ENCODE measurements at regions not wholly inside any gene's neighbourhood (a gene's known extent, or its start where the extent isn't known, plus 50 kb on each side); places are given as distances from the start of the nearest gene placed in this dataset.

DNA sequence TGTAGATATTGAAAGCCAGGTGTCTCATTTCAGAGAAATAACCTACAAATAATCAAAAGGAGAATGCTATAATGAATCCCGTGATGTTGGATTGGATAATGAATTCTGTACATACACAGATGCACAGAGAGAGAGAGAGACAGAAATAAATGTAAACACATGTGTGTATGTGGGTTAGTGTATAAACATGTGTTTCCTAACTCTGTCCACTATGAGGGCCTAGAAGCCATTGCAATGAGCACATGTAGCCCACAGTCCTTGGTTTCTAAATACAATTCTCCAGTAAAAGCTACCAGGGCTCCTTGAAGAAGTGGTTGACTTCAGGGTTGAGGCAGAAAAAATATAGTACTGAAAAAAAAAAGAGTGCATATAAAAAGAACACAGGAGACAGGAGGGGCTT, 109.5 kb downstream of the INHBB start:
- Histone ChIP-seq H3K9me1 (ENCODE audit: control insufficient read depth, insufficient read depth, low read length) (peaks cover 5% of the 10 kb centered on the region), H4K20me1 (replicated peaks; ENCODE audit: control insufficient read depth, insufficient read depth, low read length) (no peaks in the 10 kb centered on the region; the same call in 1 of the 2 replicates), H3K9me3 (replicated peaks; ENCODE audit: control insufficient read depth, insufficient read depth, low read depth, low read length) (no peaks in the 10 kb centered on the region), H3K9ac (ENCODE audit: insufficient read depth in 1 of 2, low read depth in 2 of 2, low read length in 2 of 2) (no peak overlapping the region), H2AFZ (ENCODE audit: low read depth, low read length) (no peak overlapping the region), H3K79me2 (ENCODE audit: control insufficient read depth, insufficient read depth, low read length) (no peaks in the 10 kb centered on the region), H3K27me3 (ENCODE audit: control insufficient read depth in 2 of 2, insufficient read depth in 2 of 2, low read length in 2 of 2) (peaks cover 2 to 20% of the 10 kb centered on the region in 2 experiments; a peak in 3 of 5 replicates), H3K27ac (ENCODE audit: extremely low read depth, low read depth, low read length) (no peak overlapping the region), H3K4me3 (no peak overlapping the region), H3K36me3 (ENCODE audit: control insufficient read depth, insufficient read depth, low read length) (no peaks in the 10 kb centered on the region), H3K4me2 (ENCODE audit: insufficient read depth, low read length) (no peak overlapping the region), H3K4me1 (replicated peaks in 1 of 2; ENCODE audit: control insufficient read depth in 2 of 2, insufficient read depth in 2 of 2, low read length in 2 of 2) (peaks cover 0 to 3% of the 10 kb centered on the region in 2 experiments; a peak in 2 of 5 replicates)
- DNase-seq (ENCODE audit: extremely low read depth in 1 of 4, low spot score in 3 of 4) (no peak), FAIRE-seq (no peak), ATAC-seq (no peak)
- TF ChIP-seq TRIM28 (IDR thresholded peaks at IDR 0.05) = no peak
- TF ChIP-seq, protein P1, sequence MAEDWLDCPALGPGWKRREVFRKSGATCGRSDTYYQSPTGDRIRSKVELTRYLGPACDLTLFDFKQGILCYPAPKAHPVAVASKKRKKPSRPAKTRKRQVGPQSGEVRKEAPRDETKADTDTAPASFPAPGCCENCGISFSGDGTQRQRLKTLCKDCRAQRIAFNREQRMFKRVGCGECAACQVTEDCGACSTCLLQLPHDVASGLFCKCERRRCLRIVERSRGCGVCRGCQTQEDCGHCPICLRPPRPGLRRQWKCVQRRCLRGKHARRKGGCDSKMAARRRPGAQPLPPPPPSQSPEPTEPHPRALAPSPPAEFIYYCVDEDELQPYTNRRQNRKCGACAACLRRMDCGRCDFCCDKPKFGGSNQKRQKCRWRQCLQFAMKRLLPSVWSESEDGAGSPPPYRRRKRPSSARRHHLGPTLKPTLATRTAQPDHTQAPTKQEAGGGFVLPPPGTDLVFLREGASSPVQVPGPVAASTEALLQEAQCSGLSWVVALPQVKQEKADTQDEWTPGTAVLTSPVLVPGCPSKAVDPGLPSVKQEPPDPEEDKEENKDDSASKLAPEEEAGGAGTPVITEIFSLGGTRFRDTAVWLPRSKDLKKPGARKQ (CRISPR knock-in tag; IDR thresholded peaks at IDR 0.05) = no peak
- no peak for TF ChIP-seq ZNF3 (CRISPR knock-in tag; IDR thresholded peaks at IDR 0.05)
- TF ChIP-seq, protein P2, sequence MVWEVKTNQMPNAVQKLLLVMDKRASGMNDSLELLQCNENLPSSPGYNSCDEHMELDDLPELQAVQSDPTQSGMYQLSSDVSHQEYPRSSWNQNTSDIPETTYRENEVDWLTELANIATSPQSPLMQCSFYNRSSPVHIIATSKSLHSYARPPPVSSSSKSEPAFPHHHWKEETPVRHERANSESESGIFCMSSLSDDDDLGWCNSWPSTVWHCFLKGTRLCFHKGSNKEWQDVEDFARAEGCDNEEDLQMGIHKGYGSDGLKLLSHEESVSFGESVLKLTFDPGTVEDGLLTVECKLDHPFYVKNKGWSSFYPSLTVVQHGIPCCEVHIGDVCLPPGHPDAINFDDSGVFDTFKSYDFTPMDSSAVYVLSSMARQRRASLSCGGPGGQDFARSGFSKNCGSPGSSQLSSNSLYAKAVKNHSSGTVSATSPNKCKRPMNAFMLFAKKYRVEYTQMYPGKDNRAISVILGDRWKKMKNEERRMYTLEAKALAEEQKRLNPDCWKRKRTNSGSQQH (CRISPR knock-in tag; IDR thresholded peaks at IDR 0.05) = no peak
- TF ChIP-seq SAFB2 (IDR thresholded peaks at IDR 0.05; ENCODE audit: borderline replicate concordance, low read depth, low read length, severe bottlenecking) = no peak
- TF ChIP-seq ZNF140 (CRISPR knock-in tag; IDR thresholded peaks at IDR 0.05) = no peak
- no peak for TF ChIP-seq IFI16 (CRISPR knock-in tag; IDR thresholded peaks at IDR 0.05)
- WGBS (ENCODE audit: insufficient coverage, low coverage, missing lambda C conversion rate) = 0% methylated on average over 1 of the region's 1 CpG
- in situ Hi-C loops (cut with MboI) (no loop called here), intact Hi-C loops (cut with micrococcal nuclease) (loop anchor here (5.0 kb wide), 1 partner anchor 113 kb away; no protein-coding TSS in a partner anchor)
- ChIA-PET CTCF (ENCODE audit: low intra/inter-chr PET ratio) (no interaction called here), POLR2A (no interaction called here)
- BruUV-seq (replicated peaks) = no TSS peak
